Liver (tissue), 8 donors: ENCODE measurements at regions not wholly inside any gene's neighbourhood (a gene's known extent, or its start where the extent isn't known, plus 50 kb on each side); places are given as distances from the start of the nearest gene placed in this dataset.

Source experiments
- DNase-seq: peaks from one replicate; pipeline ENCODE4 v3.0.0-alpha.2; 2017; ENCODE audit warnings: low spot score
- H3K27ac ChIP-seq, 2 donors: one replicate each; pipeline ENCODE4 v1.7.0; 2013; ENCODE audit warnings: inconsistent platforms in 2 of 2, low read length in 2 of 2, control low read depth in 1 of 2, low read depth in 1 of 2, mild to moderate bottlenecking in 1 of 2
- H3K27me3 ChIP-seq, 4 donors: one replicate each; pipeline versions ENCODE4 v1.6.1 to v1.7.0; 2013; ENCODE audit warnings: low read length in 3 of 4, inconsistent platforms in 1 of 4, mild to moderate bottlenecking in 1 of 4, moderate library complexity in 1 of 4; ENCODE audit not compliant: control insufficient read depth in 4 of 4, insufficient read depth in 4 of 4
- H3K36me3 ChIP-seq, 4 donors: one replicate each; pipeline versions ENCODE4 v1.6.1 to v1.7.0; 2013; ENCODE audit warnings: low read length in 3 of 4, mild to moderate bottlenecking in 3 of 4, low read depth in 1 of 4, moderate library complexity in 1 of 4; ENCODE audit not compliant: control insufficient read depth in 4 of 4, insufficient read depth in 3 of 4
- H3K4me1 ChIP-seq, 4 donors: one replicate each; pipeline versions ENCODE4 v1.6.1 to v1.7.0; 2013; ENCODE audit warnings: low read length in 3 of 4, mild to moderate bottlenecking in 3 of 4, moderate library complexity in 1 of 4; ENCODE audit not compliant: control insufficient read depth in 4 of 4, insufficient read depth in 4 of 4
- H3K4me3 ChIP-seq, 3 donors: one replicate each; pipeline versions ENCODE4 v1.6.1 to v1.7.0; 2013; ENCODE audit warnings: low read length in 3 of 3, control low read depth in 1 of 3, low read depth in 1 of 3, mild to moderate bottlenecking in 1 of 3
- H3K9ac ChIP-seq, 2 donors: one replicate each; pipeline ENCODE4 v1.7.0; 2013; ENCODE audit warnings: low read length in 2 of 2, mild to moderate bottlenecking in 2 of 2, moderate library complexity in 2 of 2, control low read depth in 1 of 2, low read depth in 1 of 2
- H3K9me3 ChIP-seq, 4 donors: one replicate each; pipeline versions ENCODE4 v1.6.1 to v1.7.0; 2013; ENCODE audit warnings: low read length in 3 of 4; ENCODE audit not compliant: control insufficient read depth in 4 of 4
- FOXA2 ChIP-seq: IDR thresholded peaks from 2 replicates; pipeline ENCODE4 v1.6.1; 2016; ENCODE audit warnings: antibody characterized with exemption
- GABPA ChIP-seq, 2 donors: IDR thresholded peaks in 1 of 2; conservative IDR thresholded peaks in 1 of 2; 2 replicates each; pipeline ENCODE4 v1.6.1; 2016; ENCODE audit warnings: antibody characterized with exemption in 2 of 2, mild to moderate bottlenecking in 1 of 2, moderate library complexity in 1 of 2
- HNF4A ChIP-seq, 2 donors: conservative IDR thresholded peaks; 2 replicates each; pipeline ENCODE4 v1.6.1; 2016; ENCODE audit warnings: antibody characterized with exemption in 2 of 2, mild to moderate bottlenecking in 2 of 2
- HNF4G ChIP-seq: IDR thresholded peaks from 2 replicates; pipeline ENCODE4 v1.6.1; 2016; ENCODE audit warnings: antibody characterized with exemption
- JUND ChIP-seq, 2 donors: IDR thresholded peaks; 2 replicates each; pipeline ENCODE4 v1.6.1; 2016; ENCODE audit warnings: antibody characterized with exemption in 2 of 2
- NR2F2 ChIP-seq: IDR thresholded peaks from 2 replicates; pipeline ENCODE4 v1.6.1; 2016; ENCODE audit warnings: antibody characterized with exemption
- RAD21 ChIP-seq, 2 donors: IDR thresholded peaks; 2 replicates each; pipeline ENCODE4 v1.6.1; 2016; ENCODE audit warnings: antibody characterized with exemption in 2 of 2, mild to moderate bottlenecking in 2 of 2
- REST ChIP-seq: IDR thresholded peaks from 2 replicates; pipeline ENCODE4 v1.6.1; 2016; ENCODE audit warnings: antibody characterized with exemption, mild to moderate bottlenecking
- RXRA ChIP-seq, 2 donors: IDR thresholded peaks; 2 replicates each; pipeline ENCODE4 v1.6.1; 2017 to 2018; ENCODE audit warnings: antibody characterized with exemption in 2 of 2, mild to moderate bottlenecking in 1 of 2
- TAF1 ChIP-seq: conservative IDR thresholded peaks from 2 replicates; pipeline ENCODE4 v1.6.1; 2016; ENCODE audit warnings: antibody characterized with exemption, mild to moderate bottlenecking
- YY1 ChIP-seq: IDR thresholded peaks from 2 replicates; pipeline ENCODE4 v1.6.1; 2016; ENCODE audit warnings: antibody characterized with exemption, mild to moderate bottlenecking
- WGBS: extraction: QIAGEN DNeasy Blood & Tissue Kit; methylation state at CpG from one replicate; pipeline ENCODE4 v1.1.7; 2013; 5-methylcytosine and 5-hydroxymethylcytosine counted together
- TF ChIP-seq, protein P1 (sequence below): IDR thresholded peaks from 2 replicates; pipeline ENCODE4 v1.6.1; 2016; ENCODE audit warnings: antibody characterized with exemption
- TF ChIP-seq, protein P2 (sequence below): fragments of 150-350 bp; IDR thresholded peaks from 2 replicates; pipeline ENCODE4 v1.5.1; 2017; ENCODE audit warnings: improper control_type of control experiment, low read depth, low read length; ENCODE audit not compliant: missing input control
- TF ChIP-seq, protein P3 (sequence below): IDR thresholded peaks from 2 replicates; pipeline ENCODE4 v1.6.1; 2016; ENCODE audit warnings: antibody characterized with exemption
- donor health status: healthy.
- donor health status: healthy.
- donor health status: healthy.
- donor health status: healthy.
- donor health status: healthy.

- no peak for DNase-seq
- H3K36me3 ChIP-seq, result no peaks in the 10 kb centered on the region
- H3K9me3 ChIP-seq, result no peaks in the 10 kb centered on the region
- H3K4me3 ChIP-seq, result no peak overlapping the region
- no peak overlapping the region for H3K9ac ChIP-seq
- TF ChIP-seq HNF4A (conservative IDR thresholded peaks at IDR 0.05), result no peak
- TF ChIP-seq NR2F2, result no peak
- TF ChIP-seq, protein P1, sequence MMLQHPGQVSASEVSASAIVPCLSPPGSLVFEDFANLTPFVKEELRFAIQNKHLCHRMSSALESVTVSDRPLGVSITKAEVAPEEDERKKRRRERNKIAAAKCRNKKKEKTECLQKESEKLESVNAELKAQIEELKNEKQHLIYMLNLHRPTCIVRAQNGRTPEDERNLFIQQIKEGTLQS, result no peak
- TF ChIP-seq, protein P2, sequence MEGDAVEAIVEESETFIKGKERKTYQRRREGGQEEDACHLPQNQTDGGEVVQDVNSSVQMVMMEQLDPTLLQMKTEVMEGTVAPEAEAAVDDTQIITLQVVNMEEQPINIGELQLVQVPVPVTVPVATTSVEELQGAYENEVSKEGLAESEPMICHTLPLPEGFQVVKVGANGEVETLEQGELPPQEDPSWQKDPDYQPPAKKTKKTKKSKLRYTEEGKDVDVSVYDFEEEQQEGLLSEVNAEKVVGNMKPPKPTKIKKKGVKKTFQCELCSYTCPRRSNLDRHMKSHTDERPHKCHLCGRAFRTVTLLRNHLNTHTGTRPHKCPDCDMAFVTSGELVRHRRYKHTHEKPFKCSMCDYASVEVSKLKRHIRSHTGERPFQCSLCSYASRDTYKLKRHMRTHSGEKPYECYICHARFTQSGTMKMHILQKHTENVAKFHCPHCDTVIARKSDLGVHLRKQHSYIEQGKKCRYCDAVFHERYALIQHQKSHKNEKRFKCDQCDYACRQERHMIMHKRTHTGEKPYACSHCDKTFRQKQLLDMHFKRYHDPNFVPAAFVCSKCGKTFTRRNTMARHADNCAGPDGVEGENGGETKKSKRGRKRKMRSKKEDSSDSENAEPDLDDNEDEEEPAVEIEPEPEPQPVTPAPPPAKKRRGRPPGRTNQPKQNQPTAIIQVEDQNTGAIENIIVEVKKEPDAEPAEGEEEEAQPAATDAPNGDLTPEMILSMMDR, result no peak
- TF ChIP-seq FOXA2, result no peak
- TF ChIP-seq JUND (IDR thresholded peaks at IDR 0.05), result no peak
- TF ChIP-seq YY1, result no peak
- TF ChIP-seq RXRA (IDR thresholded peaks at IDR 0.05), result no peak
- TF ChIP-seq TAF1, result no peak
- TF ChIP-seq RAD21 (IDR thresholded peaks at IDR 0.05), result no peak
- H3K27me3 ChIP-seq, result peaks cover under 1 to 12% (median 4%) of the 10 kb centered on the region in 4 donors
- peaks cover 0 to 7% (median 4%) of the 10 kb centered on the region in 4 donors for H3K4me1 ChIP-seq
- 84% methylated on average over 11 of the region's 11 CpGs for WGBS
- no peak overlapping the region for H3K27ac ChIP-seq
Observed at GRCh38 chr15:98288091-98288590, 327.6 kb downstream of the ARRDC4 start.

DNA sequence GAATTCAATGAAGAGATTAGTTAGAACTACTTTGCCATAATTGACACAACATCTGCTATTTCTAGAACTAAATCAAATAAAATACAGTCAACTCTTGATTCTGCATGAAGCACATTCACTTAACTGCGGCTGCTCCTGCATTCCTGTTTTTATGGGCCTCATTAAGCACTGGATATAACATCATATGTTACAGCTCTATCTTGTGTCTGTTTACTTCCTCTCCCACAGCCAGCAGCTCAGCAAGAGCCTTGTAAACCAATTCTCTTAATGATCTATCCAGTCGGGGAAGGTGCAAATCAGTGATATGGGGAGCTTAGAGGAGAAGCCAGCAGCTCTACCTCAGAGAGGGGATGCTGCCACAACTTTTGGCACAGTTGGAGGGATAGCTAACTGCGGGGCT is 329.2 kb downstream of the ARRDC4 start:
- H3K36me3 ChIP-seq, result no peaks in the 10 kb centered on the region
- H3K27me3 ChIP-seq, result peaks cover 2 to 10% (median 3%) of the 10 kb centered on the region in 4 donors
- H3K4me1 ChIP-seq, result peaks cover 0 to 7% (median 4%) of the 10 kb centered on the region in 4 donors
- H3K4me3 ChIP-seq, result no peak overlapping the region
- H3K9ac ChIP-seq, result no peak overlapping the region
- no peaks in the 10 kb centered on the region for H3K9me3 ChIP-seq
- H3K27ac ChIP-seq, result no peak overlapping the region
- TF ChIP-seq REST (no peak), FOXA2 (no peak), HNF4G (no peak), RAD21 (IDR thresholded peaks at IDR 0.05) (no peak), NR2F2 (no peak), GABPA (IDR thresholded peaks at IDR 0.05 in 1 of 2, conservative IDR thresholded peaks at IDR 0.05 in 1 of 2) (no peak)
- TF ChIP-seq, protein P2, result no peak
- TF ChIP-seq, protein P3, sequence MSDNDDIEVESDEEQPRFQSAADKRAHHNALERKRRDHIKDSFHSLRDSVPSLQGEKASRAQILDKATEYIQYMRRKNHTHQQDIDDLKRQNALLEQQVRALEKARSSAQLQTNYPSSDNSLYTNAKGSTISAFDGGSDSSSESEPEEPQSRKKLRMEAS, result no peak
- 35% methylated on average over 3 of the region's 3 CpGs for WGBS
- DNase-seq, result no peak
